Colonic mucosa (tissue), 4 donors: ENCODE measurements at regions not wholly inside any gene's neighbourhood (a gene's known extent, or its start where the extent isn't known, plus 50 kb on each side); places are given as distances from the start of the nearest gene placed in this dataset.

Experiments
- DNase-seq: peaks from one replicate; pipeline ENCODE4 v3.0.0-alpha.2; 2020
- H3K27ac ChIP-seq: fragments of 200-600 bp; one replicate; pipeline ENCODE4 v1.8.0; 2021
- H3K27me3 ChIP-seq: fragments of 200-600 bp; one replicate; pipeline ENCODE4 v1.8.0; 2021
- H3K36me3 ChIP-seq: fragments of 200-600 bp; one replicate; pipeline ENCODE4 v1.8.0; 2021
- H3K4me1 ChIP-seq: fragments of 200-600 bp; one replicate; pipeline ENCODE4 v1.8.0; 2021; ENCODE audit warnings: mild to moderate bottlenecking
- H3K4me3 ChIP-seq: fragments of 200-600 bp; one replicate; pipeline ENCODE4 v1.8.0; 2021
- H3K9ac ChIP-seq, 2 donors: one replicate each; pipeline ENCODE4 v1.7.0; 2013; ENCODE audit warnings: control low read depth in 2 of 2, low read depth in 2 of 2, low read length in 2 of 2
- H3K9me3 ChIP-seq: fragments of 200-600 bp; one replicate; pipeline ENCODE4 v1.8.0; 2021
- CTCF ChIP-seq: fragments of 200-600 bp; IDR thresholded peaks from one replicate; pipeline ENCODE4 v1.8.0; 2022; ENCODE audit warnings: antibody characterized with exemption, mild to moderate bottlenecking
- intact Hi-C: fragments of 100-400 bp; cut with DNase I; formaldehyde crosslinking; loops from one replicate; pipeline ENCODE4 v1.14.1; 2022
- donor health status: healthy.
- donor health status: DM: no; HTN: no; CAD: no.
- donor health status: DM: no; HTN: no; CAD: no.

- Histone ChIP-seq H3K9ac (no peak overlapping the region), H3K4me1 (no peaks in the 10 kb centered on the region), H3K4me3 (no peak overlapping the region), H3K27ac (no peak overlapping the region), H3K9me3 (no peaks in the 10 kb centered on the region), H3K27me3 (no peaks in the 10 kb centered on the region), H3K36me3 (no peaks in the 10 kb centered on the region)
- intact Hi-C loops = no loop called here
- TF ChIP-seq CTCF = no peak
- DNase-seq = no peak
These were observed 779.7 kb upstream of the PKDCC start for GRCh38 chr2:41267929-41268659.

- TF ChIP-seq CTCF = no peak
- H3K9me3 ChIP-seq = no peaks in the 10 kb centered on the region
- intact Hi-C loops = no loop called here
- H3K4me3 ChIP-seq = no peak overlapping the region
- H3K36me3 ChIP-seq = no peaks in the 10 kb centered on the region
- no peak for DNase-seq
- H3K27ac ChIP-seq = no peak overlapping the region
- H3K4me1 ChIP-seq = no peaks in the 10 kb centered on the region
- H3K27me3 ChIP-seq = no peaks in the 10 kb centered on the region
- no peak overlapping the region for H3K9ac ChIP-seq
These were observed 764.6 kb upstream of the PKDCC start for GRCh38 chr2:41283079-41283775.

- no peak overlapping the region for H3K4me3 ChIP-seq
- H3K4me1 ChIP-seq = no peaks in the 10 kb centered on the region
- no peaks in the 10 kb centered on the region for H3K27me3 ChIP-seq
- no peak overlapping the region for H3K9ac ChIP-seq
- H3K9me3 ChIP-seq = no peaks in the 10 kb centered on the region
- DNase-seq = no peak
- H3K27ac ChIP-seq = no peak overlapping the region
- H3K36me3 ChIP-seq = no peaks in the 10 kb centered on the region
- intact Hi-C loops = no loop called here
- TF ChIP-seq CTCF = no peak
These were observed 754.3 kb upstream of the PKDCC start for GRCh38 chr2:41293491-41293890.

- intact Hi-C loops = no loop called here
- DNase-seq = no peak
These were observed 753.5 kb upstream of the PKDCC start for GRCh38 chr2:41294331-41294730.

GRCh38 chr2:41313082-41313481, 734.7 kb upstream of the PKDCC start:
- Histone ChIP-seq H3K27ac (no peak overlapping the region), H3K9ac (no peak overlapping the region), H3K27me3 (no peaks in the 10 kb centered on the region), H3K4me3 (no peak overlapping the region), H3K36me3 (no peaks in the 10 kb centered on the region), H3K9me3 (no peaks in the 10 kb centered on the region), H3K4me1 (no peaks in the 10 kb centered on the region)
- intact Hi-C loops = no loop called here
- no peak for DNase-seq
- TF ChIP-seq CTCF = no peak

More at GRCh38 chr2:41294331-41294730, 753.5 kb upstream of the PKDCC start:
- no peak for TF ChIP-seq CTCF
- Histone ChIP-seq H3K9ac (no peak overlapping the region), H3K27me3 (no peaks in the 10 kb centered on the region), H3K9me3 (no peaks in the 10 kb centered on the region), H3K27ac (no peak overlapping the region), H3K4me3 (no peak overlapping the region), H3K4me1 (no peaks in the 10 kb centered on the region), H3K36me3 (no peaks in the 10 kb centered on the region)
